CD4-positive, alpha-beta T cell treated with Interleukin-12 subunit alpha and Interleukin-12 subunit beta, for 1 hour (primary cell): ENCODE measurements at regions not wholly inside any gene's neighbourhood (a gene's known extent, or its start where the extent isn't known, plus 50 kb on each side); places are given as distances from the start of the nearest gene placed in this dataset.

Experiments used
- DNase-seq: peaks from one replicate; pipeline ENCODE4 v3.0.0-alpha.2; 2020

- no peak for DNase-seq
Measured at GRCh38 chr10:88086187-88086960, 222.9 kb downstream of the PTEN start.

GRCh38 chr10:88088441-88089340 is 225.3 kb downstream of the PTEN start:
- no peak for DNase-seq

- DNase-seq: no peak
Measured at GRCh38 chr10:88089498-88089897, 226.1 kb downstream of the PTEN start.

- DNase-seq: no peak
Measured at GRCh38 chr10:88090568-88091214, 227.3 kb downstream of the PTEN start.

- DNase-seq: peak; percentile 72
Measured at GRCh38 chr10:88091490-88092061, 228.2 kb downstream of the PTEN start.

- DNase-seq: no peak
Measured at GRCh38 chr10:88092265-88092664, 228.8 kb downstream of the PTEN start.

GRCh38 chr10:88092973-88093372 is 229.5 kb downstream of the PTEN start:
- no peak for DNase-seq

- no peak for DNase-seq
Measured at GRCh38 chr10:88094795-88095194, 231.4 kb downstream of the PTEN start.

- no peak for DNase-seq
Measured at GRCh38 chr10:88095223-88095721, 231.8 kb downstream of the PTEN start.

- no peak for DNase-seq
Measured at GRCh38 chr10:88095778-88096431, 232.5 kb downstream of the PTEN start.

GRCh38 chr10:88097092-88097516 is 233.7 kb downstream of the PTEN start:
- DNase-seq: no peak

- DNase-seq: no peak
Measured at GRCh38 chr10:88097536-88097935, 234.1 kb downstream of the PTEN start.

- no peak for DNase-seq
Measured at GRCh38 chr10:88100281-88100680, 236.9 kb downstream of the PTEN start.

- DNase-seq: no peak
Measured at GRCh38 chr10:88101666-88102065, 238.2 kb downstream of the PTEN start.

- DNase-seq: no peak
Measured at GRCh38 chr10:88103576-88103975, 240.2 kb downstream of the PTEN start.

- no peak for DNase-seq
Measured at GRCh38 chr10:88104223-88104622, 240.8 kb downstream of the PTEN start.

GRCh38 chr10:88106366-88106765 is 242.9 kb downstream of the PTEN start:
- no peak for DNase-seq

- no peak for DNase-seq
Measured at GRCh38 chr10:88107296-88108097, 244.1 kb downstream of the PTEN start.

GRCh38 chr10:88108115-88108610 is 244.7 kb downstream of the PTEN start:
- peak; percentile 14 for DNase-seq

GRCh38 chr10:88110355-88110754 is 246.9 kb downstream of the PTEN start:
- no peak for DNase-seq

- no peak for DNase-seq
Measured at GRCh38 chr10:88110822-88111221, 247.4 kb downstream of the PTEN start.
